ENCODE measurements at regions not wholly inside any gene's neighbourhood (a gene's known extent, or its start where the extent isn't known, plus 50 kb on each side); places are given as distances from the start of the nearest gene placed in this dataset.

DNA sequence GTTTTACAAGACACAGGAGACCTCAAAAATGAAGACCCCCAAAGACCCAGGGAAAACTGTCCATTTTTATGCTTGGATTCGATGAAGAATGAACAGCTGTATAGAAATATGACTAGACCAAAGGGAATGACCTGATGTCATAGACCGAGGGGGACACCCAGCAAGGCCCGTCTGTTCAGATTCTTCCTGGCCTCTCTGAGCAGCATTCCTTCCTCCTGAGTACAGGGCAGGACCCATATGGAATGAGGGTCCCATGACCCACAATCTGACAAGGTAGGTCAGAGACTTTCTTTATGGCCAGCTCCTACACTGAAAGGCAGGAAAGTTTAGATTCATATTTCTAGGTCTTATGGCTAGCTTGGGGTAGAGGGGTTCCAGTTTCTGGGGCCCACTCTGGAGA, 356.0 kb downstream of the GATA3 start:
- TF ChIP-seq ZC3H10 (CRISPR knock-in tag; IDR thresholded peaks at IDR 0.05), result no peak
- TF ChIP-seq CSDC2 (CRISPR knock-in tag; IDR thresholded peaks at IDR 0.05), result no peak
- TF ChIP-seq, protein P1, sequence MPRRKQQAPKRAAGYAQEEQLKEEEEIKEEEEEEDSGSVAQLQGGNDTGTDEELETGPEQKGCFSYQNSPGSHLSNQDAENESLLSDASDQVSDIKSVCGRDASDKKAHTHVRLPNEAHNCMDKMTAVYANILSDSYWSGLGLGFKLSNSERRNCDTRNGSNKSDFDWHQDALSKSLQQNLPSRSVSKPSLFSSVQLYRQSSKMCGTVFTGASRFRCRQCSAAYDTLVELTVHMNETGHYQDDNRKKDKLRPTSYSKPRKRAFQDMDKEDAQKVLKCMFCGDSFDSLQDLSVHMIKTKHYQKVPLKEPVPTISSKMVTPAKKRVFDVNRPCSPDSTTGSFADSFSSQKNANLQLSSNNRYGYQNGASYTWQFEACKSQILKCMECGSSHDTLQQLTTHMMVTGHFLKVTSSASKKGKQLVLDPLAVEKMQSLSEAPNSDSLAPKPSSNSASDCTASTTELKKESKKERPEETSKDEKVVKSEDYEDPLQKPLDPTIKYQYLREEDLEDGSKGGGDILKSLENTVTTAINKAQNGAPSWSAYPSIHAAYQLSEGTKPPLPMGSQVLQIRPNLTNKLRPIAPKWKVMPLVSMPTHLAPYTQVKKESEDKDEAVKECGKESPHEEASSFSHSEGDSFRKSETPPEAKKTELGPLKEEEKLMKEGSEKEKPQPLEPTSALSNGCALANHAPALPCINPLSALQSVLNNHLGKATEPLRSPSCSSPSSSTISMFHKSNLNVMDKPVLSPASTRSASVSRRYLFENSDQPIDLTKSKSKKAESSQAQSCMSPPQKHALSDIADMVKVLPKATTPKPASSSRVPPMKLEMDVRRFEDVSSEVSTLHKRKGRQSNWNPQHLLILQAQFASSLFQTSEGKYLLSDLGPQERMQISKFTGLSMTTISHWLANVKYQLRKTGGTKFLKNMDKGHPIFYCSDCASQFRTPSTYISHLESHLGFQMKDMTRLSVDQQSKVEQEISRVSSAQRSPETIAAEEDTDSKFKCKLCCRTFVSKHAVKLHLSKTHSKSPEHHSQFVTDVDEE (CRISPR knock-in tag; IDR thresholded peaks at IDR 0.05), result no peak
